ENCODE measurements at regions not wholly inside any gene's neighbourhood (a gene's known extent, or its start where the extent isn't known, plus 50 kb on each side); places are given as distances from the start of the nearest gene placed in this dataset.
"Not testable (repeated sequence)": the region's sequence is repeated elsewhere in the genome, so short reads cannot be mapped to it uniquely, and the experiment has no call there.

- Histone ChIP-seq H3K36me3 (ENCODE audit: control insufficient read depth, insufficient read depth, low read length) (no peaks in the 10 kb centered on the region), H3K4me1 (ENCODE audit: control insufficient read depth, insufficient read depth, low read length) (no peaks in the 10 kb centered on the region), H3K27ac (ENCODE audit: low read length) (no peak overlapping the region), H3K27me3 (ENCODE audit: control insufficient read depth, insufficient read depth, low read length) (no peaks in the 10 kb centered on the region), H3K4me3 (ENCODE audit: low read length) (no peak overlapping the region), H3K9me3 (replicated peaks; ENCODE audit: control insufficient read depth, low read depth, low read length) (peaks cover 5% of the 10 kb centered on the region)
- 93% methylated on average over 3 of the region's 3 CpGs for WGBS (ENCODE audit: insufficient coverage)
- DNase-seq, result no peak
Observed at GRCh38 chrX:829145-829544, 198.6 kb downstream of the SHOX start.

- peak; percentile 91 for DNase-seq
- H3K4me3 ChIP-seq (ENCODE audit: low read length), result no peak overlapping the region
- H3K9me3 ChIP-seq (replicated peaks; ENCODE audit: control insufficient read depth, low read depth, low read length), result peaks cover 5% of the 10 kb centered on the region
- H3K36me3 ChIP-seq (ENCODE audit: control insufficient read depth, insufficient read depth, low read length), result no peaks in the 10 kb centered on the region
- no peaks in the 10 kb centered on the region for H3K4me1 ChIP-seq (ENCODE audit: control insufficient read depth, insufficient read depth, low read length)
- peak overlapping the region; percentile 79 for H3K27ac ChIP-seq (ENCODE audit: low read length)
- 53% methylated on average over 3 of the region's 8 CpGs for WGBS (ENCODE audit: insufficient coverage)
- no peaks in the 10 kb centered on the region for H3K27me3 ChIP-seq (ENCODE audit: control insufficient read depth, insufficient read depth, low read length)
Observed at GRCh38 chrX:828411-828959, 197.9 kb downstream of the SHOX start.

- Histone ChIP-seq H3K27ac (ENCODE audit: low read length) (peak overlapping the region; percentile 92), H3K4me1 (ENCODE audit: control insufficient read depth, insufficient read depth, low read length) (no peaks in the 10 kb centered on the region), H3K36me3 (ENCODE audit: control insufficient read depth, insufficient read depth, low read length) (no peaks in the 10 kb centered on the region), H3K4me3 (ENCODE audit: low read length) (no peak overlapping the region), H3K9me3 (replicated peaks; ENCODE audit: control insufficient read depth, low read depth, low read length) (peaks cover 2% of the 10 kb centered on the region), H3K27me3 (ENCODE audit: control insufficient read depth, insufficient read depth, low read length) (no peaks in the 10 kb centered on the region)
- DNase-seq, result peak; percentile 78
- 12% methylated on average over 3 of the region's 9 CpGs for WGBS (ENCODE audit: insufficient coverage)
Observed at GRCh38 chrX:826448-826847, 195.9 kb downstream of the SHOX start.

GRCh38 chrX:825991-826390 lies 195.4 kb downstream of the SHOX start:
- 27% methylated on average over 3 of the region's 11 CpGs for WGBS (ENCODE audit: insufficient coverage)
- H3K27ac ChIP-seq (ENCODE audit: low read length), result peak overlapping the region; percentile 92
- no peak overlapping the region for H3K4me3 ChIP-seq (ENCODE audit: low read length)
- H3K4me1 ChIP-seq (ENCODE audit: control insufficient read depth, insufficient read depth, low read length), result no peaks in the 10 kb centered on the region
- no peaks in the 10 kb centered on the region for H3K9me3 ChIP-seq (replicated peaks; ENCODE audit: control insufficient read depth, low read depth, low read length)
- H3K36me3 ChIP-seq (ENCODE audit: control insufficient read depth, insufficient read depth, low read length), result no peaks in the 10 kb centered on the region
- H3K27me3 ChIP-seq (ENCODE audit: control insufficient read depth, insufficient read depth, low read length), result no peaks in the 10 kb centered on the region
- peak; percentile 91 for DNase-seq

- WGBS (ENCODE audit: insufficient coverage), result no CpG with 5 or more reads among the region's 1 CpG
- not testable (repeated sequence) for DNase-seq
Observed at GRCh38 chrX:823073-823472, 192.5 kb downstream of the SHOX start.

GRCh38 chrX:821327-822107 lies 190.9 kb downstream of the SHOX start:
- 48% methylated on average over 6 of the region's 12 CpGs for WGBS (ENCODE audit: insufficient coverage)
- DNase-seq, result peak; percentile 89
- no peaks in the 10 kb centered on the region for H3K36me3 ChIP-seq (ENCODE audit: control insufficient read depth, insufficient read depth, low read length)
- no peak overlapping the region for H3K4me3 ChIP-seq (ENCODE audit: low read length)
- H3K9me3 ChIP-seq (replicated peaks; ENCODE audit: control insufficient read depth, low read depth, low read length), result peaks cover 5% of the 10 kb centered on the region
- H3K4me1 ChIP-seq (ENCODE audit: control insufficient read depth, insufficient read depth, low read length), result no peaks in the 10 kb centered on the region
- peak overlapping the region; percentile 51 for H3K27ac ChIP-seq (ENCODE audit: low read length)
- no peaks in the 10 kb centered on the region for H3K27me3 ChIP-seq (ENCODE audit: control insufficient read depth, insufficient read depth, low read length)

More at GRCh38 chrX:823073-823472, 192.5 kb downstream of the SHOX start:
- not testable (repeated sequence) for H3K27me3 ChIP-seq (ENCODE audit: control insufficient read depth, insufficient read depth, low read length); H3K36me3 ChIP-seq (ENCODE audit: control insufficient read depth, insufficient read depth, low read length); H3K4me1 ChIP-seq (ENCODE audit: control insufficient read depth, insufficient read depth, low read length); H3K27ac ChIP-seq (ENCODE audit: low read length); H3K4me3 ChIP-seq (ENCODE audit: low read length); H3K9me3 ChIP-seq (replicated peaks; ENCODE audit: control insufficient read depth, low read depth, low read length)

GRCh38 chrX:819684-820083 lies 189.1 kb downstream of the SHOX start:
- Histone ChIP-seq H3K9me3 (replicated peaks; ENCODE audit: control insufficient read depth, low read depth, low read length) (peaks cover 5% of the 10 kb centered on the region), H3K4me3 (ENCODE audit: low read length) (no peak overlapping the region), H3K4me1 (ENCODE audit: control insufficient read depth, insufficient read depth, low read length) (no peaks in the 10 kb centered on the region), H3K36me3 (ENCODE audit: control insufficient read depth, insufficient read depth, low read length) (no peaks in the 10 kb centered on the region), H3K27me3 (ENCODE audit: control insufficient read depth, insufficient read depth, low read length) (no peaks in the 10 kb centered on the region), H3K27ac (ENCODE audit: low read length) (no peak overlapping the region)
- WGBS (ENCODE audit: insufficient coverage), result 90% methylated on average over 11 of the region's 15 CpGs
- DNase-seq, result no peak

- Histone ChIP-seq H3K36me3 (ENCODE audit: control insufficient read depth, insufficient read depth, low read length) (no peaks in the 10 kb centered on the region), H3K27ac (ENCODE audit: low read length) (no peak overlapping the region), H3K4me3 (ENCODE audit: low read length) (no peak overlapping the region), H3K4me1 (ENCODE audit: control insufficient read depth, insufficient read depth, low read length) (no peaks in the 10 kb centered on the region), H3K27me3 (ENCODE audit: control insufficient read depth, insufficient read depth, low read length) (no peaks in the 10 kb centered on the region), H3K9me3 (replicated peaks; ENCODE audit: control insufficient read depth, low read depth, low read length) (peaks cover 5% of the 10 kb centered on the region)
- WGBS (ENCODE audit: insufficient coverage), result 100% methylated on average over 3 of the region's 9 CpGs
- no peak for DNase-seq
Observed at GRCh38 chrX:817759-818300, 187.2 kb downstream of the SHOX start.

- H3K36me3 ChIP-seq (ENCODE audit: control insufficient read depth, insufficient read depth, low read length); H3K27ac ChIP-seq (ENCODE audit: low read length); H3K9me3 ChIP-seq (replicated peaks; ENCODE audit: control insufficient read depth, low read depth, low read length); H3K4me3 ChIP-seq (ENCODE audit: low read length); H3K27me3 ChIP-seq (ENCODE audit: control insufficient read depth, insufficient read depth, low read length); H3K4me1 ChIP-seq (ENCODE audit: control insufficient read depth, insufficient read depth, low read length); DNase-seq: not testable (repeated sequence)
- WGBS (ENCODE audit: insufficient coverage), result no CpG with 5 or more reads among the region's 9 CpGs
Observed at GRCh38 chrX:817147-817546, 186.6 kb downstream of the SHOX start.

- H3K36me3 ChIP-seq (ENCODE audit: control insufficient read depth, insufficient read depth, low read length), result no peaks in the 10 kb centered on the region
- H3K27me3 ChIP-seq (ENCODE audit: control insufficient read depth, insufficient read depth, low read length), result no peaks in the 10 kb centered on the region
- no peak overlapping the region for H3K4me3 ChIP-seq (ENCODE audit: low read length)
- no peak overlapping the region for H3K27ac ChIP-seq (ENCODE audit: low read length)
- 98% methylated on average over 7 of the region's 14 CpGs for WGBS (ENCODE audit: insufficient coverage)
- peaks cover 5% of the 10 kb centered on the region for H3K9me3 ChIP-seq (replicated peaks; ENCODE audit: control insufficient read depth, low read depth, low read length)
- no peak for DNase-seq
- H3K4me1 ChIP-seq (ENCODE audit: control insufficient read depth, insufficient read depth, low read length), result no peaks in the 10 kb centered on the region
Observed at GRCh38 chrX:816411-816810, 185.8 kb downstream of the SHOX start.

All from muscle of leg (tissue), 3 donors.